ENCODE measurements at regions not wholly inside any gene's neighbourhood (a gene's known extent, or its start where the extent isn't known, plus 50 kb on each side); places are given as distances from the start of the nearest gene placed in this dataset.

GRCh38 chr9:93875330-93875729 lies 79.8 kb downstream of the BARX1 start:
- DNase-seq: no peak

GRCh38 chr9:93874242-93874641 lies 80.9 kb downstream of the BARX1 start:
- no peak for DNase-seq

GRCh38 chr9:93871286-93871685 lies 83.9 kb downstream of the BARX1 start:
- DNase-seq: no peak

- DNase-seq: no peak
Measured at GRCh38 chr9:93869863-93870262, 85.3 kb downstream of the BARX1 start.

- no peak for DNase-seq
Measured at GRCh38 chr9:93869088-93869487, 86.1 kb downstream of the BARX1 start.

- DNase-seq: no peak
Measured at GRCh38 chr9:93865716-93866115, 89.4 kb downstream of the BARX1 start.

GRCh38 chr9:93865245-93865644 lies 89.9 kb downstream of the BARX1 start:
- no peak for DNase-seq

- no peak for DNase-seq
Measured at GRCh38 chr9:93864840-93865239, 90.3 kb downstream of the BARX1 start.

- DNase-seq: no peak
Measured at GRCh38 chr9:93864032-93864431, 91.1 kb downstream of the BARX1 start.

- no peak for DNase-seq
Measured at GRCh38 chr9:93862877-93863545, 92.1 kb downstream of the BARX1 start.

GRCh38 chr9:93861736-93862358 lies 93.3 kb downstream of the BARX1 start:
- DNase-seq: no peak

- no peak for DNase-seq
Measured at GRCh38 chr9:93860694-93861658, 94.2 kb downstream of the BARX1 start.

GRCh38 chr9:93859431-93860215 lies 95.5 kb downstream of the BARX1 start:
- peak; percentile 16 for DNase-seq

- no peak for DNase-seq
Measured at GRCh38 chr9:93857528-93857927, 97.6 kb downstream of the BARX1 start.

- no peak for DNase-seq
Measured at GRCh38 chr9:93852728-93853127, 102.4 kb downstream of the BARX1 start.

GRCh38 chr9:93846349-93846748 lies 108.8 kb downstream of the BARX1 start:
- DNase-seq: no peak

GRCh38 chr9:93843396-93843795 lies 111.8 kb downstream of the BARX1 start:
- no peak for DNase-seq

GRCh38 chr9:93830606-93831005 lies 124.5 kb downstream of the BARX1 start:
- no peak for DNase-seq

GRCh38 chr9:93830012-93830596 lies 125.1 kb downstream of the BARX1 start:
- peak; percentile 67 for DNase-seq

- DNase-seq: no peak
Measured at GRCh38 chr9:93829271-93830011, 125.7 kb downstream of the BARX1 start.

GRCh38 chr9:93828331-93829097 lies 126.6 kb downstream of the BARX1 start:
- DNase-seq: no peak

Measured in NCI-H69 (cell line).